ENCODE measurements at regions not wholly inside any gene's neighbourhood (a gene's known extent, or its start where the extent isn't known, plus 50 kb on each side); places are given as distances from the start of the nearest gene placed in this dataset.

- H3K4me3 ChIP-seq (ENCODE audit: low read length), result no peak overlapping the region
- TF ChIP-seq ZNF274 (IDR thresholded peaks at IDR 0.05; ENCODE audit: low read depth, low read length), result no peak
Measured at GRCh38 chr2:7510353-7510752, 593.1 kb downstream of the RNF144A start.

- TF ChIP-seq ZNF274 (IDR thresholded peaks at IDR 0.05; ENCODE audit: low read depth, low read length), result no peak
- H3K4me3 ChIP-seq (ENCODE audit: low read length), result no peak overlapping the region
Measured at GRCh38 chr2:7513834-7514233, 596.6 kb downstream of the RNF144A start.

GRCh38 chr2:7515327-7515726 is 598.1 kb downstream of the RNF144A start:
- no peak for TF ChIP-seq ZNF274 (IDR thresholded peaks at IDR 0.05; ENCODE audit: low read depth, low read length)
- no peak overlapping the region for H3K4me3 ChIP-seq (ENCODE audit: low read length)

- no peak for TF ChIP-seq ZNF274 (IDR thresholded peaks at IDR 0.05; ENCODE audit: low read depth, low read length)
- no peak overlapping the region for H3K4me3 ChIP-seq (ENCODE audit: low read length)
Measured at GRCh38 chr2:7516484-7517063, 599.4 kb downstream of the RNF144A start.

GRCh38 chr2:7517088-7517487 is 599.9 kb downstream of the RNF144A start:
- no peak for TF ChIP-seq ZNF274 (IDR thresholded peaks at IDR 0.05; ENCODE audit: low read depth, low read length)
- no peak overlapping the region for H3K4me3 ChIP-seq (ENCODE audit: low read length)

GRCh38 chr2:7517851-7518250 is 600.6 kb downstream of the RNF144A start:
- no peak overlapping the region for H3K4me3 ChIP-seq (ENCODE audit: low read length)
- no peak for TF ChIP-seq ZNF274 (IDR thresholded peaks at IDR 0.05; ENCODE audit: low read depth, low read length)

GRCh38 chr2:7523481-7524120 is 606.4 kb downstream of the RNF144A start:
- no peak for TF ChIP-seq ZNF274 (IDR thresholded peaks at IDR 0.05; ENCODE audit: low read depth, low read length)

GRCh38 chr2:7524195-7524594 is 607.0 kb downstream of the RNF144A start:
- no peak overlapping the region for H3K4me3 ChIP-seq (ENCODE audit: low read length)

More at GRCh38 chr2:7523481-7524120, 606.4 kb downstream of the RNF144A start:
- no peak overlapping the region for H3K4me3 ChIP-seq (ENCODE audit: low read length)

GRCh38 chr2:7525746-7526145 is 608.5 kb downstream of the RNF144A start:
- no peak for TF ChIP-seq ZNF274 (IDR thresholded peaks at IDR 0.05; ENCODE audit: low read depth, low read length)
- no peak overlapping the region for H3K4me3 ChIP-seq (ENCODE audit: low read length)

More at GRCh38 chr2:7524195-7524594, 607.0 kb downstream of the RNF144A start:
- TF ChIP-seq ZNF274 (IDR thresholded peaks at IDR 0.05; ENCODE audit: low read depth, low read length), result no peak

- H3K4me3 ChIP-seq (ENCODE audit: low read length), result no peak overlapping the region
- TF ChIP-seq ZNF274 (IDR thresholded peaks at IDR 0.05; ENCODE audit: low read depth, low read length), result no peak
Measured at GRCh38 chr2:7527165-7527722, 610.0 kb downstream of the RNF144A start.

- TF ChIP-seq ZNF274 (IDR thresholded peaks at IDR 0.05; ENCODE audit: low read depth, low read length), result no peak
- H3K4me3 ChIP-seq (ENCODE audit: low read length), result no peak overlapping the region
Measured at GRCh38 chr2:7530001-7530400, 612.8 kb downstream of the RNF144A start.

GRCh38 chr2:7539077-7539476 is 621.9 kb downstream of the RNF144A start:
- no peak for TF ChIP-seq ZNF274 (IDR thresholded peaks at IDR 0.05; ENCODE audit: low read depth, low read length)
- H3K4me3 ChIP-seq (ENCODE audit: low read length), result no peak overlapping the region

- H3K4me3 ChIP-seq (ENCODE audit: low read length), result no peak overlapping the region
- TF ChIP-seq ZNF274 (IDR thresholded peaks at IDR 0.05; ENCODE audit: low read depth, low read length), result no peak
Measured at GRCh38 chr2:7539760-7540159, 622.5 kb downstream of the RNF144A start.

GRCh38 chr2:7552825-7553570 is 635.8 kb downstream of the RNF144A start:
- H3K4me3 ChIP-seq (ENCODE audit: low read length), result no peak overlapping the region
- no peak for TF ChIP-seq ZNF274 (IDR thresholded peaks at IDR 0.05; ENCODE audit: low read depth, low read length)

GRCh38 chr2:7555260-7555659 is 638.0 kb downstream of the RNF144A start:
- H3K4me3 ChIP-seq (ENCODE audit: low read length), result no peak overlapping the region
- no peak for TF ChIP-seq ZNF274 (IDR thresholded peaks at IDR 0.05; ENCODE audit: low read depth, low read length)
